ENCODE measurements at regions not wholly inside any gene's neighbourhood (a gene's known extent, or its start where the extent isn't known, plus 50 kb on each side); places are given as distances from the start of the nearest gene placed in this dataset.
A peak's percentile ranks its signal among the peaks of the same experiment; 100 is the strongest.

DNA sequence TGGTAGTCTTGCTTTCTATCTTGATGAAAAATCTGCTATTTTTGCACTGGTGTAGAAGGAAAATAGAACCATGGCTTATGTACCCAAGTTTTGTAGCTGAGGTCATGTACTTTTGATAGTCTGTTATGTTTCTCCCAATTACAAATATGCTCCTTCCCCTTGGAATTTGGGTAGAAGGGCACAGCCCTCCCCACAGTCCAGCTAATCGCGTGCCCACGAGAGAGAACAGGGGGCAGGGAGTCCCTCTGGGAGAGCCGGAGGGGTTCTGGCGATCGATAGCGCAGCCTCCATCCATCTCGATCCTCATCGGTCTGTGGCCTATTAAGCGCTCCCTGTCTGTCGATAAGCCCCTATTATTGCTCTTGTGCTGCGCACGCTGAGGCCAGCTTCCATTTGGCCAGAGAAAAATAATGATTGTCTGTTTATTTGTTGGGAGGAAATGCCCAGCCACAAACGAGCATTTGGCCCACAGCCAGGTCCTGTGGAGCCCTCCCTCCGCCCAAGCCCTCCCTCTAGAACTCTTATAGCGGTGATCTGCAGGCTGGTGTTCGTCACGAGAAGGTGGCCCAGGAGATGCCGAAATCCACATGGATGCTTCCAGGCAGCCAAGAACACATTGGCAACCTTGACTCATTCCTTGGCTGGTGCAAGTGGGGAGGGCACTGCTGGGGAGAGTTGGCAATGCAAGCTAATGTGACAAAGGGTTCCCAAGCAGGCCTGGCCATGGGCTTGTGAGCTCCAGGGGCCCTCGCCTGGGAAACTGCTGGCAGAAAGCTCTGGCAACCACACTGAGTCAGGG, 134.7 kb upstream of the TNR start:
- no peak overlapping the region for H2BK120ac ChIP-seq (replicated peaks; ENCODE audit: low read depth, low read length)
- H3K23me2 ChIP-seq (ENCODE audit: low read depth, low read length) = no peaks in the 10 kb centered on the region
- H3K56ac ChIP-seq (replicated peaks; ENCODE audit: insufficient read length, low read depth, low read length) = no peak overlapping the region
- no peak for FAIRE-seq
- H3K4me2 ChIP-seq (ENCODE audit: insufficient read depth in 1 of 2, low read depth in 2 of 2, low read length in 2 of 2) = no peak overlapping the region
- H2BK20ac ChIP-seq (ENCODE audit: low read length) = no peak overlapping the region
- H3K79me2 ChIP-seq (ENCODE audit: control insufficient read depth in 1 of 2, insufficient read depth in 2 of 2, low read length in 2 of 2) = no peaks in the 10 kb centered on the region
- no peak overlapping the region for H3K27ac ChIP-seq (ENCODE audit: low read depth, low read length)
- 93% methylated on average over 19 of the region's 20 CpGs; no CpG with 5 or more reads in 1 of the 2 experiments for WGBS, 2 experiments (ENCODE audit: extremely low coverage in 1 of 2, insufficient coverage in 1 of 2, insufficient read length in 1 of 2, insufficient replicate concordance in 2 of 2, low coverage in 1 of 2, low lambda C conversion rate in 2 of 2, missing lambda C conversion rate in 1 of 2)
- no peak overlapping the region for H4K91ac ChIP-seq (replicated peaks; ENCODE audit: insufficient read length, low read length)
- H3K27me3 ChIP-seq (replicated peaks in 1 of 4; ENCODE audit: control insufficient read depth in 3 of 4, extremely low read depth in 1 of 4, insufficient read depth in 3 of 4, low read length in 3 of 4) = peaks cover 0 to 2% (median 0%) of the 10 kb centered on the region in 4 experiments; a peak in 2 of 7 replicates
- H2BK5ac ChIP-seq (ENCODE audit: low read depth, low read length) = no peak overlapping the region
- no peak overlapping the region for H3K9ac ChIP-seq (replicated peaks in 1 of 4; ENCODE audit: extremely low read depth in 1 of 4, low read depth in 3 of 4, low read length in 3 of 4)
- H3K4ac ChIP-seq (replicated peaks; ENCODE audit: insufficient read length, low read depth, low read length) = no peak overlapping the region
- no peaks in the 10 kb centered on the region for H4K20me1 ChIP-seq (replicated peaks in 1 of 2; ENCODE audit: control insufficient read depth in 1 of 2, insufficient read depth in 2 of 2, low read length in 2 of 2)
- H2AK5ac ChIP-seq (ENCODE audit: low read depth, low read length) = no peak overlapping the region
- peak overlapping the region; percentile 86 for H4K8ac ChIP-seq (ENCODE audit: extremely low read depth, insufficient read depth, low read length)
- no peak overlapping the region for H3K14ac ChIP-seq (ENCODE audit: insufficient read length)
- H2AFZ ChIP-seq (ENCODE audit: low read length) = no peak overlapping the region
- no peak for DNase-seq (ENCODE audit: low read depth in 1 of 2, low spot score in 2 of 2)
- no peaks in the 10 kb centered on the region for H3K9me3 ChIP-seq (ENCODE audit: insufficient read depth in 2 of 2, low read depth in 1 of 2, low read length in 1 of 2)
- H3K36me3 ChIP-seq (ENCODE audit: control insufficient read depth in 2 of 4, insufficient read depth in 4 of 4, low read length in 3 of 4) = no peaks in the 10 kb centered on the region
- H3K4me1 ChIP-seq (replicated peaks in 1 of 4; ENCODE audit: control insufficient read depth in 3 of 4, insufficient read depth in 4 of 4, low read length in 3 of 4) = peaks cover 0 to 2% (median 0%) of the 10 kb centered on the region in 4 experiments; a peak in 1 of 7 replicates
- TF ChIP-seq EP300 (IDR thresholded peaks at IDR 0.05; ENCODE audit: borderline replicate concordance in 1 of 2, low read depth in 2 of 2, low read length in 2 of 2) (no peak), CREB1 (IDR thresholded peaks at IDR 0.05) (no peak)
- H3K18ac ChIP-seq (ENCODE audit: extremely low read depth, low read length) = no peak overlapping the region
- no peak overlapping the region for H3K4me3 ChIP-seq (ENCODE audit: extremely low read depth in 1 of 4, insufficient read depth in 2 of 4, low read depth in 3 of 4, low read length in 4 of 4)
- ChIA-PET CTCF (ENCODE audit: partially characterized antibody) (interaction anchor here (0.7 to 3.1 kb wide), 3 partner anchors 9 to 134 kb away, joined by 3 to 23 read pairs (median 3); no protein-coding TSS in a partner anchor), POLR2A (ENCODE audit: partially characterized antibody) (no interaction called here)
- H3K23ac ChIP-seq (ENCODE audit: insufficient read length) = no peak overlapping the region
- no peak overlapping the region for H2BK15ac ChIP-seq (ENCODE audit: low read length)
- no peaks in the 10 kb centered on the region for H3K79me1 ChIP-seq (ENCODE audit: low read depth, low read length)
- H4K5ac ChIP-seq (ENCODE audit: insufficient read length, low read depth, low read length) = no peak overlapping the region
- H2BK12ac ChIP-seq (ENCODE audit: low read depth, low read length) = no peak overlapping the region
